ENCODE measurements at regions not wholly inside any gene's neighbourhood (a gene's known extent, or its start where the extent isn't known, plus 50 kb on each side); places are given as distances from the start of the nearest gene placed in this dataset.

GRCh38 chr10:22833781-22834180, 94.1 kb upstream of the ARMC3 start:
- H3K9me3 ChIP-seq (ENCODE audit: insufficient read depth, low read depth, low read length), result no peaks in the 10 kb centered on the region
- H3K4me3 ChIP-seq (ENCODE audit: insufficient read depth, low read depth, low read length), result no peak overlapping the region
- FAIRE-seq, result no peak
- no peaks in the 10 kb centered on the region for H3K36me3 Mint-ChIP-seq (ENCODE audit: low read depth, unreplicated experiment)
- no peaks in the 10 kb centered on the region for H3K27me3 Mint-ChIP-seq (ENCODE audit: low read depth, unreplicated experiment)
- H3K27ac ChIP-seq (ENCODE audit: low read depth, low read length), result no peak overlapping the region
- no peak overlapping the region for H3K4me3 Mint-ChIP-seq (ENCODE audit: unreplicated experiment)
- H3K9me3 Mint-ChIP-seq (ENCODE audit: unreplicated experiment), result no peaks in the 10 kb centered on the region
- H4K20me1 ChIP-seq (ENCODE audit: insufficient read depth, low read length), result no peaks in the 10 kb centered on the region
- no peaks in the 10 kb centered on the region for H3K36me3 ChIP-seq (ENCODE audit: insufficient read depth, low read length)
- H3K4me1 Mint-ChIP-seq (ENCODE audit: low read depth, unreplicated experiment), result peaks cover 2% of the 10 kb centered on the region
- H3K9ac ChIP-seq (ENCODE audit: low read length), result no peak overlapping the region
- no peak overlapping the region for H3K4me2 ChIP-seq (ENCODE audit: low read length)
- no peaks in the 10 kb centered on the region for H3K27me3 ChIP-seq (ENCODE audit: insufficient read depth, low read length)
- no peak overlapping the region for H3K27ac Mint-ChIP-seq (ENCODE audit: unreplicated experiment)
- TF ChIP-seq EZH2 (IDR thresholded peaks at IDR 0.05; ENCODE audit: insufficient read depth, low read length), result no peak
- TF ChIP-seq, protein P1, sequence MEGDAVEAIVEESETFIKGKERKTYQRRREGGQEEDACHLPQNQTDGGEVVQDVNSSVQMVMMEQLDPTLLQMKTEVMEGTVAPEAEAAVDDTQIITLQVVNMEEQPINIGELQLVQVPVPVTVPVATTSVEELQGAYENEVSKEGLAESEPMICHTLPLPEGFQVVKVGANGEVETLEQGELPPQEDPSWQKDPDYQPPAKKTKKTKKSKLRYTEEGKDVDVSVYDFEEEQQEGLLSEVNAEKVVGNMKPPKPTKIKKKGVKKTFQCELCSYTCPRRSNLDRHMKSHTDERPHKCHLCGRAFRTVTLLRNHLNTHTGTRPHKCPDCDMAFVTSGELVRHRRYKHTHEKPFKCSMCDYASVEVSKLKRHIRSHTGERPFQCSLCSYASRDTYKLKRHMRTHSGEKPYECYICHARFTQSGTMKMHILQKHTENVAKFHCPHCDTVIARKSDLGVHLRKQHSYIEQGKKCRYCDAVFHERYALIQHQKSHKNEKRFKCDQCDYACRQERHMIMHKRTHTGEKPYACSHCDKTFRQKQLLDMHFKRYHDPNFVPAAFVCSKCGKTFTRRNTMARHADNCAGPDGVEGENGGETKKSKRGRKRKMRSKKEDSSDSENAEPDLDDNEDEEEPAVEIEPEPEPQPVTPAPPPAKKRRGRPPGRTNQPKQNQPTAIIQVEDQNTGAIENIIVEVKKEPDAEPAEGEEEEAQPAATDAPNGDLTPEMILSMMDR (IDR thresholded peaks at IDR 0.05; ENCODE audit: insufficient read depth, low read depth, low read length), result no peak
- no peak for DNase-seq (ENCODE audit: low read depth)
- no peaks in the 10 kb centered on the region for H3K79me2 ChIP-seq (ENCODE audit: insufficient read depth, low read length)
- H3K4me1 ChIP-seq (ENCODE audit: insufficient read depth, low read length), result no peaks in the 10 kb centered on the region
- no peak overlapping the region for H2AFZ ChIP-seq (ENCODE audit: low read depth, low read length)

DNA sequence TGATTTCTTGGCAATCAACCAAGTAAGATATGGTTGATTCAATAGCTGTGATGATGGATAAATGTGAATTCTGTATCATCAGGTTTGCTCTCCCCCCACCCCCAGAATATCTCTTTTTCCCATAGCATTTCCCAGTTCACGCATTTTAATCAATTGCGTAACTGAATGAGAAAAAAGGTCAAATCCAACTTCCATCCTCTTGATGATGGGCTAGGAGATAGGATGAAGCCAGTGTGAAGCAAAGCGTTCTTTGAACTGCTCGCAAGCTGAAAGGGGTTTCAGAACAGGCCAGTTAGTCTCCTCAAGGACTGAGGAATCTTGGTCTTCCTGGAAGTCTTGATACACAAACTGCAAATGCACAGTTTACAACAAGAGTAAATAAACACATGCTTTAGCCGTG, 94.5 kb upstream of the ARMC3 start:
- no peak for FAIRE-seq
- no peak overlapping the region for H3K4me2 ChIP-seq (ENCODE audit: low read length)
- no peak overlapping the region for H3K27ac Mint-ChIP-seq (ENCODE audit: unreplicated experiment)

GRCh38 chr10:22832851-22833250, 95.0 kb upstream of the ARMC3 start:
- FAIRE-seq (no peak), DNase-seq (ENCODE audit: low read depth) (no peak)
- no peaks in the 10 kb centered on the region for H3K79me2 ChIP-seq (ENCODE audit: insufficient read depth, low read length)
- H3K36me3 ChIP-seq (ENCODE audit: insufficient read depth, low read length), result no peaks in the 10 kb centered on the region
- no peak overlapping the region for H3K4me3 Mint-ChIP-seq (ENCODE audit: unreplicated experiment)
- H3K4me1 Mint-ChIP-seq (ENCODE audit: low read depth, unreplicated experiment), result peaks cover 2% of the 10 kb centered on the region
- H3K4me2 ChIP-seq (ENCODE audit: low read length), result no peak overlapping the region
- peaks cover 1% of the 10 kb centered on the region for H3K9me3 Mint-ChIP-seq (ENCODE audit: unreplicated experiment)
- TF ChIP-seq, protein P1 (IDR thresholded peaks at IDR 0.05; ENCODE audit: insufficient read depth, low read depth, low read length), result no peak
- TF ChIP-seq EZH2 (IDR thresholded peaks at IDR 0.05; ENCODE audit: insufficient read depth, low read length), result no peak
- no peak overlapping the region for H3K4me3 ChIP-seq (ENCODE audit: insufficient read depth, low read depth, low read length)
- H3K36me3 Mint-ChIP-seq (ENCODE audit: low read depth, unreplicated experiment), result no peaks in the 10 kb centered on the region
- no peak overlapping the region for H3K27ac Mint-ChIP-seq (ENCODE audit: unreplicated experiment)
- no peaks in the 10 kb centered on the region for H3K27me3 ChIP-seq (ENCODE audit: insufficient read depth, low read length)
- no peak overlapping the region for H3K9ac ChIP-seq (ENCODE audit: low read length)
- no peak overlapping the region for H2AFZ ChIP-seq (ENCODE audit: low read depth, low read length)
- H3K27ac ChIP-seq (ENCODE audit: low read depth, low read length), result no peak overlapping the region
- no peaks in the 10 kb centered on the region for H4K20me1 ChIP-seq (ENCODE audit: insufficient read depth, low read length)
- H3K27me3 Mint-ChIP-seq (ENCODE audit: low read depth, unreplicated experiment), result no peaks in the 10 kb centered on the region
- H3K9me3 ChIP-seq (ENCODE audit: insufficient read depth, low read depth, low read length), result no peaks in the 10 kb centered on the region
- H3K4me1 ChIP-seq (ENCODE audit: insufficient read depth, low read length), result no peaks in the 10 kb centered on the region

More for the DNA sequence above, 94.5 kb upstream of the ARMC3 start:
- TF ChIP-seq, protein P1 (IDR thresholded peaks at IDR 0.05; ENCODE audit: insufficient read depth, low read depth, low read length), result no peak
- no peak for TF ChIP-seq EZH2 (IDR thresholded peaks at IDR 0.05; ENCODE audit: insufficient read depth, low read length)
- H2AFZ ChIP-seq (ENCODE audit: low read depth, low read length), result no peak overlapping the region
- no peak overlapping the region for H3K9ac ChIP-seq (ENCODE audit: low read length)
- no peak overlapping the region for H3K27ac ChIP-seq (ENCODE audit: low read depth, low read length)
- H3K79me2 ChIP-seq (ENCODE audit: insufficient read depth, low read length), result no peaks in the 10 kb centered on the region
- H3K9me3 ChIP-seq (ENCODE audit: insufficient read depth, low read depth, low read length), result no peaks in the 10 kb centered on the region
- peaks cover 1% of the 10 kb centered on the region for H3K9me3 Mint-ChIP-seq (ENCODE audit: unreplicated experiment)
- DNase-seq (ENCODE audit: low read depth), result no peak
- no peaks in the 10 kb centered on the region for H3K27me3 Mint-ChIP-seq (ENCODE audit: low read depth, unreplicated experiment)
- no peaks in the 10 kb centered on the region for H3K27me3 ChIP-seq (ENCODE audit: insufficient read depth, low read length)
- H3K36me3 Mint-ChIP-seq (ENCODE audit: low read depth, unreplicated experiment), result no peaks in the 10 kb centered on the region
- no peaks in the 10 kb centered on the region for H4K20me1 ChIP-seq (ENCODE audit: insufficient read depth, low read length)
- no peaks in the 10 kb centered on the region for H3K4me1 ChIP-seq (ENCODE audit: insufficient read depth, low read length)
- H3K4me3 ChIP-seq (ENCODE audit: insufficient read depth, low read depth, low read length), result no peak overlapping the region
- no peak overlapping the region for H3K4me3 Mint-ChIP-seq (ENCODE audit: unreplicated experiment)
- H3K4me1 Mint-ChIP-seq (ENCODE audit: low read depth, unreplicated experiment), result peaks cover 2% of the 10 kb centered on the region
- H3K36me3 ChIP-seq (ENCODE audit: insufficient read depth, low read length), result no peaks in the 10 kb centered on the region
